ENCODE measurements at regions not wholly inside any gene's neighbourhood (a gene's known extent, or its start where the extent isn't known, plus 50 kb on each side); places are given as distances from the start of the nearest gene placed in this dataset.

DNA sequence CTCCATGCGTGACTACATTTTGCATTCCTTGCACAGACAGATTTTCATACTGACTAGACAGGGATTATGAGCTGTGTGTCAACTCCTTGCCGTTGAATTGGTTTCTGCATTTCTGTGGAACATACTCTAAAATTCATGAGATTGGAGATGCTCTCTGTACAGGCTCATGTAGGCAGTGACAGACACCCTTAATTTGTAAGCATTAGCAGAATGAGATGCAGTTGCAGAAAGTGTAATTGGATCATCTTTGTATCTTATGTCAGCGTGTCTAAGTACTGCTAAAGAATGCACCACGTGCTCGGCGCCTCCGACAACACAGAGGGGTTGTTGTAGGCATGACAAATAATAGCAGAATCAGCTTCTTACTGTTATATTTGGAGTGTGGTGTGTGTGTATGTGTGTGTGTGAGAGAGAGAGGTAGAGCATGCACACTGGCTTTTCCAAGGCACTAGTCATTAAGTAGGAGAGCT lies 212.4 kb downstream of the CMPK2 start:
- no peak for TF ChIP-seq EZH2phosphoT487 (IDR thresholded peaks at IDR 0.05; ENCODE audit: low read depth, severe bottlenecking, unreplicated experiment)
- TF ChIP-seq CTCF (IDR thresholded peaks at IDR 0.05; ENCODE audit: poor library complexity), result no peak
- TF ChIP-seq EZH2 (IDR thresholded peaks at IDR 0.05; ENCODE audit: borderline replicate concordance), result no peak
- Histone ChIP-seq H3K27me3 (no peaks in the 10 kb centered on the region), H3K9me3 (ENCODE audit: low read depth) (no peaks in the 10 kb centered on the region), H2AFZ (no peak overlapping the region), H3K36me3 (replicated peaks; ENCODE audit: insufficient read depth, low read depth) (no peaks in the 10 kb centered on the region), H3K4me3 (no peak overlapping the region), H3K79me2 (no peaks in the 10 kb centered on the region), H3K4me2 (no peak overlapping the region), H4K20me1 (ENCODE audit: insufficient read depth, poor library complexity, severe bottlenecking) (no peaks in the 10 kb centered on the region), H3K4me1 (ENCODE audit: insufficient read depth) (peaks cover 14% of the 10 kb centered on the region), H3K27ac (no peak overlapping the region), H3K9me2 (replicated peaks; ENCODE audit: insufficient read depth) (no peaks in the 10 kb centered on the region)
- 61% methylated on average over 7 of the region's 7 CpGs for WGBS (ENCODE audit: low lambda C conversion rate, missing lambda C conversion rate)
- DNase-seq (ENCODE audit: low spot score), result no peak

DNA sequence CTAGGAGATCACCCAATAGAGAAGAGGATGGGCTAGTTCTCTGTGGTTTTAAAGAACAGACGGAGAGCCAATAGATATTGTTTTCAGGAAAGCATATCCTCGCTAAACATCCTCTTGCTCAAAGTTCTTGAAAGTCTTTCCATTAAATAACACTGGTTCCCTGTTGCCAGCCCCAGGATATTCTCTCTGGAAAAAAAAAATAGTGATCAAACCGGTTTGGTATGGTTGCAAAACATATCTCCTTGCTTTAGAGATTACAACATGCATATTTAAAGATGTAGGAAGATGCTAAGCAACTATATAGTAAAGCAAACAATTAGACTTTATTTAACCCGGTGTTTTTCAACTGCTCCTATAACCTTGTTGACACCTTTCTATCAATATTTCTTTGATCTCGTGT lies 211.4 kb downstream of the CMPK2 start:
- Histone ChIP-seq H3K79me2 (no peaks in the 10 kb centered on the region), H4K20me1 (ENCODE audit: insufficient read depth, poor library complexity, severe bottlenecking) (no peaks in the 10 kb centered on the region), H3K4me2 (no peak overlapping the region), H3K27ac (peak overlapping the region; percentile 46), H3K36me3 (replicated peaks; ENCODE audit: insufficient read depth, low read depth) (no peaks in the 10 kb centered on the region), H3K4me3 (no peak overlapping the region), H3K9me3 (ENCODE audit: low read depth) (no peaks in the 10 kb centered on the region), H3K27me3 (no peaks in the 10 kb centered on the region), H3K4me1 (ENCODE audit: insufficient read depth) (peaks cover 14% of the 10 kb centered on the region), H2AFZ (no peak overlapping the region), H3K9me2 (replicated peaks; ENCODE audit: insufficient read depth) (no peaks in the 10 kb centered on the region)
- 58% methylated on average over 5 of the region's 5 CpGs for WGBS (ENCODE audit: low lambda C conversion rate, missing lambda C conversion rate)
- TF ChIP-seq CTCF (IDR thresholded peaks at IDR 0.05; ENCODE audit: poor library complexity) (no peak), EZH2phosphoT487 (IDR thresholded peaks at IDR 0.05; ENCODE audit: low read depth, severe bottlenecking, unreplicated experiment) (no peak), EZH2 (IDR thresholded peaks at IDR 0.05; ENCODE audit: borderline replicate concordance) (no peak)
- no peak for DNase-seq (ENCODE audit: low spot score)

GRCh38 chr2:6656633-6657032 lies 209.1 kb downstream of the CMPK2 start:
- no peaks in the 10 kb centered on the region for H3K36me3 ChIP-seq (replicated peaks; ENCODE audit: insufficient read depth, low read depth)
- H3K9me3 ChIP-seq (ENCODE audit: low read depth), result no peaks in the 10 kb centered on the region
- no peak overlapping the region for H3K4me3 ChIP-seq
- 63% methylated on average over 4 of the region's 4 CpGs for WGBS (ENCODE audit: low lambda C conversion rate, missing lambda C conversion rate)
- peak overlapping the region; percentile 26 for H3K27ac ChIP-seq
- H3K4me2 ChIP-seq, result no peak overlapping the region
- TF ChIP-seq EZH2 (IDR thresholded peaks at IDR 0.05; ENCODE audit: borderline replicate concordance), result no peak
- TF ChIP-seq CTCF (IDR thresholded peaks at IDR 0.05; ENCODE audit: poor library complexity), result no peak
- peak; percentile 85 for TF ChIP-seq EZH2phosphoT487 (IDR thresholded peaks at IDR 0.05; ENCODE audit: low read depth, severe bottlenecking, unreplicated experiment)
- peak; percentile 13 for DNase-seq (ENCODE audit: low spot score)
- H4K20me1 ChIP-seq (ENCODE audit: insufficient read depth, poor library complexity, severe bottlenecking), result no peaks in the 10 kb centered on the region
- H2AFZ ChIP-seq, result no peak overlapping the region
- H3K9me2 ChIP-seq (replicated peaks; ENCODE audit: insufficient read depth), result no peaks in the 10 kb centered on the region
- H3K79me2 ChIP-seq, result no peaks in the 10 kb centered on the region
- H3K27me3 ChIP-seq, result no peaks in the 10 kb centered on the region
- peaks cover 14% of the 10 kb centered on the region for H3K4me1 ChIP-seq (ENCODE audit: insufficient read depth)

DNA sequence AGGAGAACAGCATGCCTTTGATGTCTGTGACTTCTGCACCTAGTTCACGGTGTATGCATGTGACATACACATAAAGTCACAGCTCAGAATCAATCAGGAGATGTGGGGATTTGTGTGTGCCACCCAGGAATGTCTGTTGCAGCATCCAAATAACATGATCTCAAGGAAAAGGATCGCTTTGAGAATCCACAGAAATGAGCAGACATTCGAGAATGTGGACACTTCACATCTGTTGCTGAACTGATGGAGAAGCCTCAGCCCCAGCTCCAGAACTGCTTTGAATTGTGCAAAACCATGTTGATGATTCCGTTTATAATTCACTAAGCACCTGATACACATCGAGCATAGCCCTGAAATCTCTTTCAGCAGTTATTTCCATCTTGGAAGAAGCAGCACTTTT lies 208.6 kb downstream of the CMPK2 start:
- Histone ChIP-seq H3K4me2 (no peak overlapping the region), H3K9me2 (replicated peaks; ENCODE audit: insufficient read depth) (no peaks in the 10 kb centered on the region), H2AFZ (no peak overlapping the region), H3K4me3 (no peak overlapping the region), H3K27ac (peak overlapping the region; percentile 26), H4K20me1 (ENCODE audit: insufficient read depth, poor library complexity, severe bottlenecking) (no peaks in the 10 kb centered on the region), H3K36me3 (replicated peaks; ENCODE audit: insufficient read depth, low read depth) (no peaks in the 10 kb centered on the region), H3K79me2 (no peaks in the 10 kb centered on the region), H3K4me1 (ENCODE audit: insufficient read depth) (peaks cover 14% of the 10 kb centered on the region), H3K27me3 (no peaks in the 10 kb centered on the region), H3K9me3 (ENCODE audit: low read depth) (no peaks in the 10 kb centered on the region)
- no peak for DNase-seq (ENCODE audit: low spot score)
- 84% methylated on average over 5 of the region's 5 CpGs for WGBS (ENCODE audit: low lambda C conversion rate, missing lambda C conversion rate)
- no peak for TF ChIP-seq CTCF (IDR thresholded peaks at IDR 0.05; ENCODE audit: poor library complexity)
- no peak for TF ChIP-seq EZH2phosphoT487 (IDR thresholded peaks at IDR 0.05; ENCODE audit: low read depth, severe bottlenecking, unreplicated experiment)
- TF ChIP-seq EZH2 (IDR thresholded peaks at IDR 0.05; ENCODE audit: borderline replicate concordance), result no peak

All from hepatocyte (in vitro differentiated cells).